NCI-H1436 treated with DMSO at 0.1 percent for 48 hours (cell line): ENCODE measurements at regions not wholly inside any gene's neighbourhood (a gene's known extent, or its start where the extent isn't known, plus 50 kb on each side); places are given as distances from the start of the nearest gene placed in this dataset.
"Not testable (repeated sequence)": the region's sequence is repeated elsewhere in the genome, so short reads cannot be mapped to it uniquely, and the experiment has no call there.

ENCODE experiments used
- DNase-seq: peaks from one replicate; lab custom pipeline; 2025; lab: John Stamatoyannopoulos, UW

- DNase-seq: no peak
These were observed 278.8 kb upstream of the CELF4 start for GRCh38 chr18:37844209-37844970.

GRCh38 chr18:37838083-37838482 lies 272.5 kb upstream of the CELF4 start:
- no peak for DNase-seq

DNA sequence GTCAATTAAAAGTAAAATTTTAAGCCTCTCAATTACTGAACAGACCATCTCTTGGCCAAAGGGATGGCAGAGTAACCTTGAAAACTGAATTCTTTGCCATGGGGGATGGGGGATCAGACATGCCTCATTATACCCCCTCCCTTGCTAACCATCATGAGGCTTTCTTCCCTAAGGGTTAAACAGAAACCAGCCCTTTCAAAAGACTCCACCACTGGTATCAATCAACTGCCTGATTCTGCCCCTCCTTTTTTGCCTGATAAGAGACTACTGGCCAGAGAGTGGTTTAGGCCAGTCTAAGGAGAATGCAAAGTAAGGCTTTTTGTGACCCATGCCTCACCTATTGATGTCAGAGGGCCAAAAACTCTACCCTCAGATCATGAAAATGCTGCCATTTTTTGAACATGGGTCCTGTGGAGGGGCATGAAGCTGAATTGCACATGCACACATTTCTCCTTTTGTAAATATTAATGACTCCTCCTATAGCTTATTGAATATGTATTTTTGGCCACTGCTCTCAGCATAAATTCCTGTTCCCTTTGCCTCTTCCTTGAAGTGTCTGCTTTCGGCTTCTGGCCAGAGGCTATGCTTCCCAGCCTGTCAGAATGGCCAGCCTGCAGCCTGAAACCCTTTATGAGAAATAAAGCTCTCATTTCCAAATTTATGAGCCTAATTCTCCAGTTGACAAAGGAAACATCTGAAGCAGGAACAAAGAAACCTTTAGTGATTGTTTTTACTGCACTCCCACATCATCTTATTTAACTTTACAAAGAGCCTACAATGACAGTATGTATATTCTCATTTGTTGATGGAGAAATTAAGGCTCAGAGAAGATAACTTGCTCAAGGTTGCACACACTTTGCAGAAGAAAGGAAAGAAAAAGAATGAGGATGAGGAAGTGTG lies 270.7 kb upstream of the CELF4 start:
- no peak for DNase-seq

- not testable (repeated sequence) for DNase-seq
These were observed 266.6 kb upstream of the CELF4 start for GRCh38 chr18:37832010-37832695.

- DNase-seq: no peak
These were observed 247.4 kb upstream of the CELF4 start for GRCh38 chr18:37812961-37813360.

DNA sequence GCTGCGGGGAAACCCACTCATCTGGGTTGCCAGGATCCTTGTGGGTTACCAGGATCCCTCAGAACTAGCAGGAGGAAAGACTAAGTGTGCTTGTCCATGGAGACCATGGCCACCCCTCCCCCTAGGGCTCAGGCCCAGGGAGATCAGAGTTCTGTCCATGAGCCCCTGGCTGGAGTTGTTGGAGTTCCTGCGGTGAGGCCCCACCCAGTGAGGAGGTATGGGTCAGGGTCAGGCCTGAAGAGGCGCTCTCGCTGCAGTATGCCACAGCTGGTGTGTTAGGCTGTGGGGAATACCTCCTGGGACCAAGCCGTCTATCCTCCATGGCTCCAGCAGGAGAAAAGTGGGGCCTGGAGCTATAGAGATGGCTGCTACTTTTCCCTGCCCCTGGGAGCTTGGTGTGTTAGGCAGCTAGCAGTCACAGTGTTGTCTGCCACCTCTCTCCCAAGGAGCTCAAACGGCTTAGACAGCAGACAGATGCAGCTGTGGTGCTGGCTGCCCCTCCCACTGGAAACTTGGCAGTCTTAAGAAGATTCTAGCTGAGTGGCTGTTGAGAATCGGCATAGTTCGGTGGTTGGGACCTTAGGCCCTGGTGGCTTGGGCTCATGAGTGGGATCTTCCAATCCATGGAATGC lies 240.3 kb upstream of the CELF4 start:
- no peak for DNase-seq

- DNase-seq: no peak
These were observed 231.3 kb upstream of the CELF4 start for GRCh38 chr18:37796823-37797349.

- no peak for DNase-seq
These were observed 221.9 kb upstream of the CELF4 start for GRCh38 chr18:37787452-37787851.

DNA sequence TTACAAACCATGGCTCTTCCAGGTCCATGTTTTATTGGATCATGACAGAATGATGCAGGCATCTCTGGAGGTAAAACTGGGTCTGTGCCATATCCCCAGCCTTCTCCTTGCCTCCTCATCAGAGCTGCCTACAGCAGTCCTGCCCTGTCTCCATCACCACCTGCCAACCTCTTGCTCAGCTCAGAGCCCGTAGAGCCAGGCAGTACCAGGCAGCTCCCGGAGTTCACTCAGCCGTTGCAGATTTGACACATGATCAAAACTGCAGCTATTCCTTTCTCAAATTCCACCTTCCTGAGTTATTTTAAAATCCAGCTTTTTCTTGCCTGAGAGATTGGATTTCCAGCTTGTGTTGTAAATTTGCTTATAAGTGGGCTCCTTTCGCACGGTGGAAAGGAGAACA lies 218.2 kb upstream of the CELF4 start:
- DNase-seq: no peak

GRCh38 chr18:37779220-37779619 lies 213.6 kb upstream of the CELF4 start:
- no peak for DNase-seq

GRCh38 chr18:37778417-37779165 lies 213.0 kb upstream of the CELF4 start:
- DNase-seq: no peak

DNA sequence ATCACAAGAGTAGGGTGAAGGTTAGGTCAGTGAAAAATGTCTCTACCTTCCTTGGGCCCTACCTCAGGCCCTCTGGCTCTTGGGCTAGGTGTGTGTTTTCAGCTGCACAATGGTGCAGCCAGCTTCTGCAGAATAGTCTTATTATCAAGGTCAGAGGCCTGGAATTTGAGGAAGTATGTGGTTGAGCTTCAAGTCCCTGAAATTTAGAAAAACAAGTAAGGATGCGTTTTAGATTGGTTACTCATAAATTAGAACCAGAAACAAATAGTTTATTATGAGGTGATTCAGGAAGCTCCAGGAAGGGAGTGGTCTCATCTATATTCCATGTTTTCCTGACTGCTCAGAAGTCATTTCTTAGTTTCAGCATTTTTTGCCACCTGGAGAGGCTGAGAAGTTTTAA lies 204.2 kb upstream of the CELF4 start:
- DNase-seq: no peak

GRCh38 chr18:37764541-37765288 lies 199.1 kb upstream of the CELF4 start:
- DNase-seq: no peak

GRCh38 chr18:37762076-37762621 lies 196.6 kb upstream of the CELF4 start:
- no peak for DNase-seq

- DNase-seq: no peak
These were observed 188.5 kb upstream of the CELF4 start for GRCh38 chr18:37754141-37754540.

GRCh38 chr18:37742436-37742835 lies 176.8 kb upstream of the CELF4 start:
- no peak for DNase-seq

- no peak for DNase-seq
These were observed 175.5 kb upstream of the CELF4 start for GRCh38 chr18:37741032-37741623.

DNA sequence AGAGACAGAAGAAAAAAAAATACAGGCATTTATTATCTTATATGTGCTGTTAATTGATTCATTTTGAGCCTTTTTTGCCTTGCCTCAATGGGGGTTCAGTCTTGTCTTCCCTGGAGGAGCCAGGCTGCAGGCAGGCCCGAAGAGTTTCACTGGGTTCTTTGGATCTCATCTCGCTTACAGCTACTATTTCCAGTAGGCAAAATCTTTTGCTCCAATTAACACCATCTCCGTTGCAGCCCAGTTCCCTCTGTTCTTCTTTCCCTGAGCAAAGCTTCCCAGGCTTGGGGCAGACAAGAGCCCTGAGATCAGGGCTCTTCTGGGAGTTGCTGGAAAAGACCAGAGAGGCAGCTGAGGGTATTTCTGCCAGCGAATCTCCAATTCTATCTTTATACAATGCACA lies 168.8 kb upstream of the CELF4 start:
- DNase-seq: no peak

GRCh38 chr18:37729716-37730115 lies 164.1 kb upstream of the CELF4 start:
- DNase-seq: no peak

GRCh38 chr18:37724206-37724605 lies 158.6 kb upstream of the CELF4 start:
- DNase-seq: no peak
